HEK293T (cell line): ENCODE measurements at regions not wholly inside any gene's neighbourhood (a gene's known extent, or its start where the extent isn't known, plus 50 kb on each side); places are given as distances from the start of the nearest gene placed in this dataset.

Experiments used
- CTBP1 ChIP-seq: fragments of 450-650 bp; IDR thresholded peaks from 2 replicates; pipeline ENCODE4 v1.6.1; 2016; ENCODE audit warnings: borderline replicate concordance
- FOXA1 ChIP-seq: fragments of 450-650 bp; IDR thresholded peaks from 2 replicates; pipeline ENCODE4 v1.6.1; 2016; ENCODE audit warnings: mild to moderate bottlenecking
- FOXK2 ChIP-seq: fragments of 450-650 bp; IDR thresholded peaks from 2 replicates; pipeline ENCODE4 v1.6.1; 2016; ENCODE audit warnings: mild to moderate bottlenecking
- FOXM1 ChIP-seq: fragments of 450-650 bp; IDR thresholded peaks from 2 replicates; pipeline ENCODE4 v1.6.1; 2017; ENCODE audit warnings: mild to moderate bottlenecking, borderline replicate concordance
- HDGF ChIP-seq: fragments of 450-650 bp; IDR thresholded peaks from 2 replicates; pipeline ENCODE4 v1.6.1; 2017; ENCODE audit warnings: antibody characterized with exemption, borderline replicate concordance
- NFRKB ChIP-seq: fragments of 450-650 bp; IDR thresholded peaks from 2 replicates; pipeline ENCODE4 v1.6.1; 2016; ENCODE audit warnings: mild to moderate bottlenecking, moderate library complexity
- SP1 ChIP-seq: fragments of 450-650 bp; IDR thresholded peaks from 2 replicates; pipeline ENCODE4 v1.6.1; 2017
- ZNF384 ChIP-seq: fragments of 450-650 bp; IDR thresholded peaks from 2 replicates; pipeline ENCODE4 v1.6.1; 2016

DNA sequence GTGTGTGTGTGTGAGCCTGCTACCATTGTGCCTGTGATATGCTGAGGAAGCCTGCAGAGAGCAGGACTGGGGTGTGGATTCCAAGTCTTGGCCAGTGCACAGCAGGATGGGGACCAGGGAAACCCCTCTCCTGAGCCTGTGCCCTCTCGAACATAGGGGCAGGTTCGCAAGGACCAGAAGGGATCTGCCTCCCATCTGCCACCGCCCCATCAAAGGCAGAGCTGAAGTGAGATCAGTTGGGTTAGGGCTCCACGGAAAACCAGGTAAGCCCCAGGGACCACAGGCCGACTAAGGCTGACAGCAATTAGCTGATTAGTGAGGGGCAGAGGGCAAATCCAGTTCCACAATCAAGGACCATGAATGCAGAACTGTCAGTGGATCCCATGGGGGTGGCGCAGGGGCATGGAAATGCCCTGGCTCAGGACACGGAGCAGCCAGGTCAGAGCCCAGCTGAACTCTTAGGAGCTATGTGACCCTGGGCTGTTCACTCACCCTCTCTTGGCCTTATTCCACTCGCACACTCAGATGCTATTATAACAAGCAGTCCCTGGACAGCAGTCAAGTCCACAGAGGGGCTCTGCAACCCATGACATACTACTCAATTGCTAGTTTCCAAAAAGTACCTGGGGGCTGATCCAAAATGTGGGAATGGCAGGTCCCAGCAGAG, 84.2 kb upstream of the ID2 start:
- no peak for TF ChIP-seq FOXM1
- TF ChIP-seq FOXA1: no peak
- no peak for TF ChIP-seq NFRKB
- TF ChIP-seq ZNF384: no peak
- no peak for TF ChIP-seq FOXK2
- TF ChIP-seq SP1: no peak
- no peak for TF ChIP-seq CTBP1
- TF ChIP-seq HDGF: no peak
